C4-2B (cell line): ENCODE measurements at regions not wholly inside any gene's neighbourhood (a gene's known extent, or its start where the extent isn't known, plus 50 kb on each side); places are given as distances from the start of the nearest gene placed in this dataset.
"Not testable (repeated sequence)": the region's sequence is repeated elsewhere in the genome, so short reads cannot be mapped to it uniquely, and the experiment has no call there.

Experiments used
- ZFX ChIP-seq: fragments of 450-650 bp; IDR thresholded peaks from 2 replicates; pipeline ENCODE4 v1.6.1; 2017
- TF ChIP-seq, protein P1 (sequence below): fragments of 450-650 bp; conservative IDR thresholded peaks from 2 replicates; pipeline ENCODE4 v1.5.1; 2017; ENCODE audit warnings: mild to moderate bottlenecking

DNA sequence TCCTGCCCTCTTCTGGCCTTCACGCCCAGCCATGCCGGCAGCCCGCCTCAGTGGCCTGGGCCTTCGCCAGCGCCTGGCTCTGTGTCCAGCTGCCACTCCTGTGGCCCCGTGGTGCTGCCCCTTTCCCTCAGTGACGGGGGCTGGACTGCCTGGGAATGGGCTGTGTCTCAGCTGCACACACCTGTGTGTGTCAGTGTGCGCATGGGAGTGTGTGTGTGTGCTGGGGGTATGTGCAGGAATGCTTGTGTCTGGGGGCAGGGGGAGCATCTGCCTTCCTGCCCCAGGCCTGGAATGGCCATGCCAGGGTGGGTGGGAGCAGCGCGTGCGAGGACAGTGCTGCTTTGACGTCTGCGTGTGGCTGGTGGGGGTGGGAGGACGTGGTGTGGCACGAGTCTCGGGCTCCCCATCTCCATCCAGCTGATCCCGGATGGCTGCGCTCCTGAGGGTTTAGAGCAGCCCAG is 224.9 kb downstream of the TMEM121 start:
- TF ChIP-seq, protein P1, sequence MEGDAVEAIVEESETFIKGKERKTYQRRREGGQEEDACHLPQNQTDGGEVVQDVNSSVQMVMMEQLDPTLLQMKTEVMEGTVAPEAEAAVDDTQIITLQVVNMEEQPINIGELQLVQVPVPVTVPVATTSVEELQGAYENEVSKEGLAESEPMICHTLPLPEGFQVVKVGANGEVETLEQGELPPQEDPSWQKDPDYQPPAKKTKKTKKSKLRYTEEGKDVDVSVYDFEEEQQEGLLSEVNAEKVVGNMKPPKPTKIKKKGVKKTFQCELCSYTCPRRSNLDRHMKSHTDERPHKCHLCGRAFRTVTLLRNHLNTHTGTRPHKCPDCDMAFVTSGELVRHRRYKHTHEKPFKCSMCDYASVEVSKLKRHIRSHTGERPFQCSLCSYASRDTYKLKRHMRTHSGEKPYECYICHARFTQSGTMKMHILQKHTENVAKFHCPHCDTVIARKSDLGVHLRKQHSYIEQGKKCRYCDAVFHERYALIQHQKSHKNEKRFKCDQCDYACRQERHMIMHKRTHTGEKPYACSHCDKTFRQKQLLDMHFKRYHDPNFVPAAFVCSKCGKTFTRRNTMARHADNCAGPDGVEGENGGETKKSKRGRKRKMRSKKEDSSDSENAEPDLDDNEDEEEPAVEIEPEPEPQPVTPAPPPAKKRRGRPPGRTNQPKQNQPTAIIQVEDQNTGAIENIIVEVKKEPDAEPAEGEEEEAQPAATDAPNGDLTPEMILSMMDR, result not testable (repeated sequence)
- not testable (repeated sequence) for TF ChIP-seq ZFX
